Activated CD8-positive, alpha-beta memory T cell treated with anti-CD3 and anti-CD28 coated beads, Interleukin-2, amount 50 U/mL, for 1 hour (primary cell): ENCODE measurements at regions not wholly inside any gene's neighbourhood (a gene's known extent, or its start where the extent isn't known, plus 50 kb on each side); places are given as distances from the start of the nearest gene placed in this dataset.
"Not testable (repeated sequence)": the region's sequence is repeated elsewhere in the genome, so short reads cannot be mapped to it uniquely, and the experiment has no call there.

ENCODE experiments used
- DNase-seq: peaks from one replicate; pipeline ENCODE4 v3.0.0-alpha.2; 2020; ENCODE audit errors: extremely low read depth

GRCh38 chr22:22120160-22120559, 124.4 kb upstream of the VPREB1 start:
- DNase-seq: no peak

GRCh38 chr22:22118987-22119386, 125.6 kb upstream of the VPREB1 start:
- DNase-seq: no peak

- DNase-seq: not testable (repeated sequence)
These were observed 126.6 kb upstream of the VPREB1 start for GRCh38 chr22:22117864-22118544.

- DNase-seq: not testable (repeated sequence)
These were observed 127.4 kb upstream of the VPREB1 start for GRCh38 chr22:22116997-22117770.

- no peak for DNase-seq
These were observed 130.9 kb upstream of the VPREB1 start for GRCh38 chr22:22113701-22114100.

- DNase-seq: no peak
These were observed 130.1 kb upstream of the TOP3B start for GRCh38 chr22:22112533-22113294.

GRCh38 chr22:22111983-22112382, 129.4 kb upstream of the TOP3B start:
- DNase-seq: no peak

- DNase-seq: no peak
These were observed 128.7 kb upstream of the TOP3B start for GRCh38 chr22:22111267-22111751.

GRCh38 chr22:22110548-22111266, 128.1 kb upstream of the TOP3B start:
- no peak for DNase-seq

- DNase-seq: no peak
These were observed 127.3 kb upstream of the TOP3B start for GRCh38 chr22:22109693-22110466.

GRCh38 chr22:22106855-22107254, 124.3 kb upstream of the TOP3B start:
- no peak for DNase-seq

- no peak for DNase-seq
These were observed 122.8 kb upstream of the TOP3B start for GRCh38 chr22:22105364-22105763.

GRCh38 chr22:22103078-22103875, 120.7 kb upstream of the TOP3B start:
- DNase-seq: no peak

GRCh38 chr22:22099833-22100812, 117.5 kb upstream of the TOP3B start:
- DNase-seq: no peak

GRCh38 chr22:22099194-22099486, 116.6 kb upstream of the TOP3B start:
- DNase-seq: no peak

GRCh38 chr22:22098457-22099193, 116.0 kb upstream of the TOP3B start:
- no peak for DNase-seq

GRCh38 chr22:22097727-22098228, 115.2 kb upstream of the TOP3B start:
- DNase-seq: no peak

- no peak for DNase-seq
These were observed 112.3 kb upstream of the TOP3B start for GRCh38 chr22:22094921-22095320.
